ENCODE measurements at regions not wholly inside any gene's neighbourhood (a gene's known extent, or its start where the extent isn't known, plus 50 kb on each side); places are given as distances from the start of the nearest gene placed in this dataset.

GRCh38 chr2:121096611-121097010 lies 188.4 kb downstream of the TFCP2L1 start:
- FAIRE-seq (no peak), DNase-seq (ENCODE audit: low spot score) (no peak), ATAC-seq (no peak)
- H3K79me2 ChIP-seq (ENCODE audit: insufficient read depth, low read length): no peaks in the 10 kb centered on the region
- no peaks in the 10 kb centered on the region; the same call in 1 of the 2 replicates for H3K9me3 ChIP-seq (ENCODE audit: low read length)
- 12% methylated on average over 5 of the region's 5 CpGs for WGBS (ENCODE audit: low lambda C conversion rate)
- no peaks in the 10 kb centered on the region for H3K36me3 ChIP-seq (replicated peaks in 1 of 2; ENCODE audit: control insufficient read depth in 1 of 2, insufficient read depth in 2 of 2, low read length in 2 of 2)
- intact Hi-C loops (cut with micrococcal nuclease; ENCODE audit: unreplicated experiment): no loop called here
- H2AFZ ChIP-seq (ENCODE audit: low read length): no peak overlapping the region
- ChIA-PET POLR2A (no interaction called here), CTCF (ENCODE audit: low intra/inter-chr PET ratio, low total read pairs) (no interaction called here)
- no peak overlapping the region for H3K27ac ChIP-seq (ENCODE audit: extremely low read length, insufficient read depth, low read length)
- no TSS peak for BruUV-seq (replicated peaks)
- no peaks in the 10 kb centered on the region for H3K4me1 ChIP-seq (ENCODE audit: insufficient read depth, low read length)
- H3K4me2 ChIP-seq (ENCODE audit: low read depth, low read length): no peak overlapping the region
- H3K27me3 ChIP-seq (ENCODE audit: control insufficient read depth in 1 of 2, insufficient read depth in 2 of 2, low read length in 2 of 2): peaks cover 16 to 52% of the 10 kb centered on the region in 2 experiments; a peak in 3 of 5 replicates
- H3K9ac ChIP-seq (ENCODE audit: insufficient read depth, low read depth, low read length): no peak overlapping the region
- TF ChIP-seq ZFP90 (CRISPR knock-in tag; IDR thresholded peaks at IDR 0.05; ENCODE audit: borderline replicate concordance) (no peak), ZHX1 (CRISPR knock-in tag; IDR thresholded peaks at IDR 0.05; ENCODE audit: low read depth) (no peak), MAFF (IDR thresholded peaks at IDR 0.05; ENCODE audit: low read depth, low read length) (no peak), HES4 (CRISPR knock-in tag; IDR thresholded peaks at IDR 0.05; ENCODE audit: borderline replicate concordance) (no peak), ZNF777 (CRISPR knock-in tag; IDR thresholded peaks at IDR 0.05) (no peak), SOX5 (CRISPR knock-in tag; IDR thresholded peaks at IDR 0.05; ENCODE audit: borderline replicate concordance) (no peak), ZNF546 (CRISPR knock-in tag; conservative IDR thresholded peaks at IDR 0.05) (no peak), HINFP (CRISPR knock-in tag; IDR thresholded peaks at IDR 0.05; ENCODE audit: low read depth) (no peak), HOXA5 (CRISPR knock-in tag; IDR thresholded peaks at IDR 0.05) (no peak), CEBPB (IDR thresholded peaks at IDR 0.05; ENCODE audit: borderline replicate concordance, low read depth, low read length) (no peak), ZNF879 (CRISPR knock-in tag; IDR thresholded peaks at IDR 0.05) (no peak), XRCC5 (optimal IDR thresholded peaks at IDR 0.05; ENCODE audit: low read length) (no peak), NKX3-1 (CRISPR knock-in tag; IDR thresholded peaks at IDR 0.05) (no peak), ZNF260 (CRISPR knock-in tag; IDR thresholded peaks at IDR 0.05; ENCODE audit: borderline replicate concordance, low read depth) (no peak)
- H3K4me3 ChIP-seq (replicated peaks in 1 of 3; ENCODE audit: insufficient read depth in 1 of 3, low read depth in 2 of 3, low read length in 3 of 3): no peak overlapping the region
- no peaks in the 10 kb centered on the region for H4K20me1 ChIP-seq (ENCODE audit: insufficient read depth, low read length)
- in situ Hi-C loops (cut with HindIII; ENCODE audit: extremely low pct_ligation_motif_present, low pct_unique_long_range_greater_than_20kb): loop anchor here (10.0 kb wide), 2 partner anchors 228 to 258 kb away; no protein-coding TSS in a partner anchor

Measured in HepG2 (cell line).